SHP77 treated with DMSO at 0.1 percent for 48 hours (cell line): ENCODE measurements at regions not wholly inside any gene's neighbourhood (a gene's known extent, or its start where the extent isn't known, plus 50 kb on each side); places are given as distances from the start of the nearest gene placed in this dataset.
"Not testable (repeated sequence)": the region's sequence is repeated elsewhere in the genome, so short reads cannot be mapped to it uniquely, and the experiment has no call there.

Experiments used
- DNase-seq: peaks from one replicate; lab custom pipeline; 2025; lab: John Stamatoyannopoulos, UW

- no peak for DNase-seq
Observed at GRCh38 chr10:109405338-109405737, 518.0 kb downstream of the XPNPEP1 start.

- no peak for DNase-seq
Observed at GRCh38 chr10:109403551-109403950, 519.8 kb downstream of the XPNPEP1 start.

- no peak for DNase-seq
Observed at GRCh38 chr10:109393425-109393824, 529.9 kb downstream of the XPNPEP1 start.

- no peak for DNase-seq
Observed at GRCh38 chr10:109386921-109387320, 536.4 kb downstream of the XPNPEP1 start.

- DNase-seq, result no peak
Observed at GRCh38 chr10:109386101-109386500, 537.2 kb downstream of the XPNPEP1 start.

GRCh38 chr10:109379186-109379585, 544.1 kb downstream of the XPNPEP1 start:
- DNase-seq, result no peak

GRCh38 chr10:109374215-109374614, 549.1 kb downstream of the XPNPEP1 start:
- DNase-seq, result no peak

GRCh38 chr10:109359316-109359715, 564.0 kb downstream of the XPNPEP1 start:
- DNase-seq, result no peak

- DNase-seq, result no peak
Observed at GRCh38 chr10:109358325-109358724, 565.0 kb downstream of the XPNPEP1 start.

- DNase-seq, result no peak
Observed at GRCh38 chr10:109348324-109348723, 575.0 kb downstream of the XPNPEP1 start.

- DNase-seq, result no peak
Observed at GRCh38 chr10:109343293-109343692, 580.0 kb downstream of the XPNPEP1 start.

- DNase-seq, result no peak
Observed at GRCh38 chr10:109341986-109342385, 581.3 kb downstream of the XPNPEP1 start.

GRCh38 chr10:109328001-109328400, 595.3 kb downstream of the XPNPEP1 start:
- no peak for DNase-seq

GRCh38 chr10:109327266-109327665, 596.0 kb downstream of the XPNPEP1 start:
- no peak for DNase-seq

- no peak for DNase-seq
Observed at GRCh38 chr10:109324721-109325120, 598.6 kb downstream of the XPNPEP1 start.

- no peak for DNase-seq
Observed at GRCh38 chr10:109317746-109318366, 605.5 kb downstream of the XPNPEP1 start.

- DNase-seq, result not testable (repeated sequence)
Observed at GRCh38 chr10:109314016-109314415, 609.3 kb downstream of the XPNPEP1 start.

- DNase-seq, result not testable (repeated sequence)
Observed at GRCh38 chr10:109312555-109312954, 610.8 kb downstream of the XPNPEP1 start.

- DNase-seq, result no peak
Observed at GRCh38 chr10:109308971-109309370, 614.3 kb downstream of the XPNPEP1 start.

- not testable (repeated sequence) for DNase-seq
Observed at GRCh38 chr10:109307102-109307501, 616.2 kb downstream of the XPNPEP1 start.

GRCh38 chr10:109306698-109307097, 616.6 kb downstream of the XPNPEP1 start:
- DNase-seq, result no peak

GRCh38 chr10:109287858-109288257, 635.5 kb downstream of the XPNPEP1 start:
- DNase-seq, result no peak

- DNase-seq, result no peak
Observed at GRCh38 chr10:109282510-109282909, 640.8 kb downstream of the XPNPEP1 start.

- no peak for DNase-seq
Observed at GRCh38 chr10:109281347-109281746, 642.0 kb downstream of the XPNPEP1 start.
